Right lobe of liver (tissue), 6 donors: ENCODE measurements at regions not wholly inside any gene's neighbourhood (a gene's known extent, or its start where the extent isn't known, plus 50 kb on each side); places are given as distances from the start of the nearest gene placed in this dataset.

Source experiments
- ATAC-seq, 4 donors: fragments of 200-7000 bp; cut with Tn5 transposase; one replicate each; pipeline ENCODE4 v1.9.1; 2020; ENCODE audit warnings: mild to moderate bottlenecking in 4 of 4, moderate library complexity in 4 of 4
- DNase-seq, 3 donors: peaks; one replicate each; pipeline ENCODE4 v3.0.0-alpha.2; 2020
- H3K27ac ChIP-seq, 3 donors: fragments of 200-600 bp; one replicate each; pipeline ENCODE4 v1.8.0; 2022
- H3K27me3 ChIP-seq, 2 donors: fragments of 200-600 bp; one replicate each; pipeline ENCODE4 v1.8.0; 2022
- H3K36me3 ChIP-seq, 4 donors: fragments of 200-600 bp; sonication (generic) in 1 of 4; one replicate each; pipeline versions ENCODE4 v1.5.1 to v1.8.0; 2017 to 2022; ENCODE audit warnings: control low read depth in 1 of 4
- H3K4me1 ChIP-seq, 4 donors: fragments of 200-600 bp; sonication (generic) in 1 of 4; one replicate each; pipeline versions ENCODE4 v1.5.1 to v1.8.0; 2017 to 2022; ENCODE audit warnings: control low read depth in 1 of 4
- H3K4me3 ChIP-seq, 3 donors: fragments of 200-600 bp; one replicate each; pipeline ENCODE4 v1.8.0; 2022
- H3K9me3 ChIP-seq, 4 donors: fragments of 200-600 bp; sonication (generic) in 1 of 4; one replicate each; pipeline versions ENCODE4 v1.5.1 to v1.8.0; 2017 to 2022; ENCODE audit warnings: control low read depth in 1 of 4
- POLR2A ChIP-seq: fragments of 450-650 bp; IDR thresholded peaks from one replicate; pipeline ENCODE4 v1.6.1; 2017; ENCODE audit warnings: antibody characterized with exemption, mild to moderate bottlenecking
- WGBS: methylation state at CpG from one replicate; pipeline ENCODE4 v1.1.6; 2018; ENCODE audit warnings: low coverage, low lambda C conversion rate; ENCODE audit not compliant: insufficient coverage; ENCODE audit errors: missing lambda C conversion rate; 5-methylcytosine and 5-hydroxymethylcytosine counted together
- intact Hi-C, 2 donors: fragments of 100-400 bp; cut with DNase I; formaldehyde crosslinking; loops; one replicate each; pipeline versions ENCODE4 v1.11.2 to v1.14.1; 2022
- TF ChIP-seq, protein P1 (sequence below), 4 donors: fragments of 200-600 bp in 3 of 4; fragments of 450-650 bp in 1 of 4; IDR thresholded peaks; one replicate each; pipeline versions ENCODE4 v1.5.1 to v1.8.0; 2016 to 2022; ENCODE audit warnings: antibody characterized with exemption in 4 of 4, mild to moderate bottlenecking in 2 of 4
- donor health status: DM: no; HTN: yes; CAD: no.
- donor health status: DM: no; HTN: no; CAD: no.
- donor health status: DM: no; HTN: no; CAD: no.
- donor health status: DM: no; HTN: yes; CAD: no.
- donor health status: DM: no; HTN: yes; CAD: no.

DNA sequence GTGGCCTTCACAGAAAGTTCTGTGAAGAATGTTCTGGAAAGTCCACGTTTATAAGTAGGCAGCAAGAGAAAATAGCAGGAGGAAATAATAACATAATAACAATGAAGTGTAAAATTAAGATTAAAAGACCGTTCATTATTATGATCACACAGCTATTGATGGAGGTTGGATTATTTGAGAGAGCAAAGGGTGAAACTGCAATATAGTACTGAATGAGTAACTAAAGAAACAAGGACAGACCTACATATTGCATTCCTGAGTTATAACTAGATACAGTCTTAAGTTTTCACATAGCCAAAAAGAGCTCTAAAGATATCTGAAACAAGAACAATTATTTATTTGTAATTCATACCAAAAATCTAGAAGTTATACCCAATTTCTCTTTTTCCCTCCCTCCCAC is 122.9 kb upstream of the TMEM164 start:
- H3K4me3 ChIP-seq: no peak overlapping the region
- no peak overlapping the region for H3K27ac ChIP-seq
- intact Hi-C loops: loop anchor here in 1 of 2 donors (10.0 kb wide), 1 partner anchor 165 kb away; no protein-coding TSS in a partner anchor
- no peaks in the 10 kb centered on the region for H3K9me3 ChIP-seq
- H3K27me3 ChIP-seq: peaks cover 0 to 42% of the 10 kb centered on the region in 2 donors
- no peaks in the 10 kb centered on the region for H3K36me3 ChIP-seq
- WGBS: 33% methylated on average over 2 of the region's 2 CpGs
- DNase-seq: no peak
- H3K4me1 ChIP-seq: peaks cover 0 to 6% (median 0%) of the 10 kb centered on the region in 4 donors
- ATAC-seq: peak in 1 of 4 donors; percentile 64
- TF ChIP-seq, protein P1, sequence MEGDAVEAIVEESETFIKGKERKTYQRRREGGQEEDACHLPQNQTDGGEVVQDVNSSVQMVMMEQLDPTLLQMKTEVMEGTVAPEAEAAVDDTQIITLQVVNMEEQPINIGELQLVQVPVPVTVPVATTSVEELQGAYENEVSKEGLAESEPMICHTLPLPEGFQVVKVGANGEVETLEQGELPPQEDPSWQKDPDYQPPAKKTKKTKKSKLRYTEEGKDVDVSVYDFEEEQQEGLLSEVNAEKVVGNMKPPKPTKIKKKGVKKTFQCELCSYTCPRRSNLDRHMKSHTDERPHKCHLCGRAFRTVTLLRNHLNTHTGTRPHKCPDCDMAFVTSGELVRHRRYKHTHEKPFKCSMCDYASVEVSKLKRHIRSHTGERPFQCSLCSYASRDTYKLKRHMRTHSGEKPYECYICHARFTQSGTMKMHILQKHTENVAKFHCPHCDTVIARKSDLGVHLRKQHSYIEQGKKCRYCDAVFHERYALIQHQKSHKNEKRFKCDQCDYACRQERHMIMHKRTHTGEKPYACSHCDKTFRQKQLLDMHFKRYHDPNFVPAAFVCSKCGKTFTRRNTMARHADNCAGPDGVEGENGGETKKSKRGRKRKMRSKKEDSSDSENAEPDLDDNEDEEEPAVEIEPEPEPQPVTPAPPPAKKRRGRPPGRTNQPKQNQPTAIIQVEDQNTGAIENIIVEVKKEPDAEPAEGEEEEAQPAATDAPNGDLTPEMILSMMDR (IDR thresholded peaks at IDR 0.05): no peak
- TF ChIP-seq POLR2A: no peak

DNA sequence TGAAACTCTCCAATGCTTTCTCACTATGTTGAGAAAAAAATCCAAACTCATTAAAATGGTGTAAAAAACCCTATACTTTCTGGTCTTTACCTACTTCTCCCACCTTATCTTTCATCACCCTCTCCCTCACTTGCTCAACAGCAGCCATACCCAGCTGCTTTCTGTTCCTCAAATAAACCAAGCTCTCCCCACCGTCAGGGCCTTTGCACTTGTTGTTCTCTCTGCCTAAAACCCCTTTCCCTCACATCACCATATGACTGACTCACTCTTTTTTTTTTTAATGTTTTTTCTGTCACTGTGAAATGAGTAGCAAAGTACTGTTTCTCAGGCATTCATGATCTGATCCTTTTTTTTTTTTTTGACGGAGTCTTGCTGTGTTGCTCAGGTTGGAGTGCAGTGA is 122.3 kb upstream of the TMEM164 start:
- Histone ChIP-seq H3K4me1 (peaks cover 0 to 6% (median 0%) of the 10 kb centered on the region in 4 donors), H3K9me3 (no peaks in the 10 kb centered on the region), H3K36me3 (no peaks in the 10 kb centered on the region), H3K4me3 (no peak overlapping the region), H3K27me3 (peaks cover 0 to 47% of the 10 kb centered on the region in 2 donors), H3K27ac (no peak overlapping the region)
- TF ChIP-seq POLR2A: no peak
- TF ChIP-seq, protein P1 (IDR thresholded peaks at IDR 0.05): no peak
- intact Hi-C loops: loop anchor here in 1 of 2 donors (10.0 kb wide), 1 partner anchor 166 kb away; no protein-coding TSS in a partner anchor
- DNase-seq (no peak), ATAC-seq (peak in 2 of 4 donors; percentile 52 to 65)
- 15% methylated on average over 1 of the region's 2 CpGs for WGBS

DNA sequence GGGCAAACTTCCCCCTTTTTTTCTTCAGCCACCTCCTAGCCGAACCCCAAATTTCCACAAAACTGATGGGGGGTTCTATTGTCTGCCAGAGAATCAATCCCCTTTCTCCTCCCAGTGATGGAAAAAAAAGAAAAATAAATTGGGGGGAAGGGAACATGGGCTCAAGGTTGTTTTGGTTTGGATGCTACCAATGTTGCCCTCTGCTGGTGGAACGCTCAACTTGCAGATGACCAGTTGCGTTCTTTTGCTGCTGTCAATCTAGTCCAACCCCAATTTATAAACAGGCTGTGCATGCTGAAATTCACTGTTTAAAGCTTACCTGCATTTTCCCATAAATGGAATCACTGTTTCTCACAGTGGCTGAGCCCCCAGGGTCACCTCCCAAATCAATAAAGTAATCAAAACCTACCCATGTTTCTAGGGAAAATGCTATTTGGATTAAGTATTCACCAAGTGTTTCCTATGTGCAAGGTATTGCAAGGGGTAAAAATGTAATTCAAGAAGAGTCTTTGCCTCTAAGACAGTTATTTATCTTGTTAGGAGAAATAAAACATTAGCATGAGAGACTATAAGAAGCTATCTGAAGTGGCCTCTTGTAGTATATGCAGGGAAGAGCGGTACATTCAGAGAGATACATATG is 116.7 kb upstream of the TMEM164 start:
- TF ChIP-seq, protein P1 (IDR thresholded peaks at IDR 0.05): peak; percentile 68 to 84 (median 76)
- TF ChIP-seq POLR2A: no peak
- no peaks in the 10 kb centered on the region for H3K36me3 ChIP-seq
- intact Hi-C loops: loop anchor here (5.0 to 10.0 kb wide), 2 partner anchors 171 to 174 kb away; no protein-coding TSS in a partner anchor
- no peak for DNase-seq
- peak; percentile 66 to 74 (median 72) for ATAC-seq
- H3K4me1 ChIP-seq: no peaks in the 10 kb centered on the region
- WGBS: 24% methylated on average over 4 of the region's 4 CpGs
- H3K27me3 ChIP-seq: peaks cover 0 to 18% of the 10 kb centered on the region in 2 donors
- H3K27ac ChIP-seq: no peak overlapping the region
- H3K9me3 ChIP-seq: no peaks in the 10 kb centered on the region
- H3K4me3 ChIP-seq: no peak overlapping the region

DNA sequence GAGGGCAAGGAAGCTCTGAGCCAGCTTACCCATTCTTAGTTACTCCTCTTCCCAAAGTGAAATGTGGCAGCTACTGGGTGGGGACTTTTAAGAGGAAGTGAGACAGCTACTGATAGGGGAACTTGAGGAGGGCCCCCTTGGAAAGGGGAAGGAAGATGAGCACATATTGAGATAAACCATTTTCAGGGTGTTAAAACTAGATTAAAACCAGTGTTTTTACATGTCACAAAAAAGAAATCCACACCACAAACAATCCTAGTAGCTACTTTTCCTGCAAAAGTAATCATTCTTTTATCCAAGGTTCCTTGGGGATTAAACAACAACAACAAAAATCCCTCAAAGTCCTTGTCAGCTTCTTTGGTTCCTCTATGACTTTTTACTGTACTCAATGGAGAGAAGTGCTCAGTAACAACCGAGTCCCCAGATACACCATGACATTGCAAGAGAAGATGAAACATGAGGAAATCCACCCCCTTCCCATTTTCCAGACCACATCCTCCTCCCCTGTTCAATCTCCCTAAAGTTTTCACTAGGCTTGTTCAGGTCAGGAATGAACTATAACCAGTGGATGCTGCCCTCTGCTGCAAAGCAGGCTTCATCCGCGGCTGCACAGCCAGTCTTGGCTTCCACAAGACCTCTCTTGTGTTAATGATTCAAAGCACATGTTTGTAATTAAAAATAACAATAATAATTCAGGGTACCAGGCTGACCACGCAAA is 113.5 kb upstream of the TMEM164 start:
- intact Hi-C loops: loop anchor here (5.0 to 10.0 kb wide), 2 partner anchors 175 to 177 kb away; no protein-coding TSS in a partner anchor
- ATAC-seq (peak; percentile 50 to 73 (median 62)), DNase-seq (peak in 1 of 3 donors; percentile 32)
- no peaks in the 10 kb centered on the region for H3K36me3 ChIP-seq
- 9% methylated on average over 4 of the region's 4 CpGs for WGBS
- no peak overlapping the region for H3K4me3 ChIP-seq
- no peak overlapping the region for H3K27ac ChIP-seq
- peaks cover 0 to 11% of the 10 kb centered on the region in 2 donors for H3K27me3 ChIP-seq
- no peak for TF ChIP-seq POLR2A
- TF ChIP-seq, protein P1 (IDR thresholded peaks at IDR 0.05): peak in 3 of 4 donors; percentile 13 to 45 (median 16)
- H3K4me1 ChIP-seq: no peaks in the 10 kb centered on the region
- no peaks in the 10 kb centered on the region for H3K9me3 ChIP-seq
